Activated CD4-positive, alpha-beta T cell treated with anti-CD3 and anti-CD28 coated beads, Interleukin-2, amount 50 U/mL, for 16 hours (primary cell): ENCODE measurements at regions not wholly inside any gene's neighbourhood (a gene's known extent, or its start where the extent isn't known, plus 50 kb on each side); places are given as distances from the start of the nearest gene placed in this dataset.
"Not testable (repeated sequence)": the region's sequence is repeated elsewhere in the genome, so short reads cannot be mapped to it uniquely, and the experiment has no call there.

ENCODE experiments used
- DNase-seq: peaks from one replicate; pipeline ENCODE4 v3.0.0-alpha.2; 2020

DNA sequence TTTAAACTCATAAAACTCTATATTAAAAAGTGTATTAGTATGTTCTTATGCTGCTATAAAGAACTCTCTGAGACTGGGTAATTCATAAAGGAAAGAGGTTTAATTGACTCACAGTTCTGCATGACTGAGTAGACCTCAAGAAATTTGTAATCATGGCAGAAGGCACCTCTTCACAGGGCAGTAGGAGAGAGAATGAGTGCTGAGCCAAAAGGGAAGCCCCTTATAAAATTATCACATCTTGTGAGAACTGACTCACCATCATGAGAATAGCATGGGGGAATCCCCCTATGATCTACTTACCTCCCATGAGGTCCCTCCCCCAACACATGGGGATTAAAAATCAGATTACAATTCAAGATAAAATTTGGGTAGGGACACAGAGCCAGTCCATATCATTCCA is 463.2 kb downstream of the KLHL13 start:
- no peak for DNase-seq

DNA sequence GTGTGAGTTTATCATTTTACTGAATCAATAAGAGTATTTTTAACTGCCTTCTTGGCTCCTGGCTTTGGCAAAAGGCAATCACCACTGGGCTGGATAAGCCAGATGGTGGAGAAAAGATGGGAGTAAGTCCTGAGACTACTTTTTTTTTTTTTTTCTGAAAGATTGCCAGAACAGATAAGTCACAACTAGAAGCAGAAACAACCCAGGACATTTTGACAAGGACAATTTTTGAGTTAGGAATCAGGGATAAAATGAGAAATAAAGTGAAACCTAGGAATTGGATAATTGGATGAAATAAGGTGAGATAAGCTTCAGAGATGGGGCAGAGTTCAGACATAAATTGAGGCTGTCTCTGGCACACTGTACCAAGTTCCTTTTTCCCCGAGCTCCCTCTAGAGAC is 471.0 kb downstream of the KLHL13 start:
- no peak for DNase-seq

DNA sequence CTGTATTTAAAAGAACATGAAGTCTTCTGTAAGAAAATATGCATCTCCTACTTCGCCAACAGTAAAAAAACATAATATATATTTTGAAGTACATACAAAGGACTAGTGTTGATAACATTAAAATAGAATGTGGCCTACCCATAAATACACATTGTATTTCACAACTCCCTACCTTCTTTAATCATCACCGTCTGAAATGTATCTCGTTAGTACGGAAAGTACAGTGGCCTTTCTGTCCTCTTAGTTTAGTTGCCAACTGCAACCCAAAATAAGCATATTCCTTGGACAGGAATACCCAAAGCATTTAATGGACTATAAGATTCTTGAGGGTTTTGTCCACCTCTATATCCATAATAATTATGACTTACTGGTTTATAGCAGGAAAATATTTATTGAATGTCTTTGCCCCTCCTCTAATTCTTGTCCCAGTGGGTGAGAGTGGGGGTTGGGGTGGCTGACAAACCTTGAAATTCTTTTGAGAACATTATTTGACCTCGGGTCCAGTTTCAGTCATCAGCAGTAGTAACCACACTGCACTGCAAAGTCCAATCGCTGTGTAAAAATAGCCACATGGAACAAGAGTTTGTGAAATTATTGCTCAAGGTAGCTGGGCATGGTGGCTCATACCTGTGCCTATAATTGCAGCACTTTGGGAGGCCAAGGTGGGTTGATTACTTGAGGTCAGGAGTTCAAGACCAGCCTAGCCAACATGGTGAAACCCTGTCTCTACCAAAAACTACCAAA is 474.5 kb downstream of the KLHL13 start:
- DNase-seq, result no peak

DNA sequence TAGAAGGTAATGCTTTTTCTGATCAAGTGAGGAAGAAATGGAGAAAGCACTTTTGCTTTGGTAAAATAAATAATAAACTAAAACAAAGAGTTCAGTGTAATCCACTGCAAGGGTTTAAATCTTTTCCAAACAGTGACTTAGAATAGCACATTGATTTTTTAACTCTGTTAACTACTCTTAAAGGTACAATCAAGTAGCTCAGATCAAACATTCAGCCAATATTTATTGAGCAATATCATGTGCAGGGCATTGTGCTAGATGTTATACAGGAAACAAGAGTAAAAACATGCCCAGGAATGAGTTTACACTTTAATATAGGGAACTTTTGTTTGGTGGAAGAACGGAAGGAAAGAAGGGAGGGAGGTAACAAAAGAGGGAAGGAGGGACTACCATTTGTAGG is 479.8 kb downstream of the KLHL13 start:
- DNase-seq, result no peak

DNA sequence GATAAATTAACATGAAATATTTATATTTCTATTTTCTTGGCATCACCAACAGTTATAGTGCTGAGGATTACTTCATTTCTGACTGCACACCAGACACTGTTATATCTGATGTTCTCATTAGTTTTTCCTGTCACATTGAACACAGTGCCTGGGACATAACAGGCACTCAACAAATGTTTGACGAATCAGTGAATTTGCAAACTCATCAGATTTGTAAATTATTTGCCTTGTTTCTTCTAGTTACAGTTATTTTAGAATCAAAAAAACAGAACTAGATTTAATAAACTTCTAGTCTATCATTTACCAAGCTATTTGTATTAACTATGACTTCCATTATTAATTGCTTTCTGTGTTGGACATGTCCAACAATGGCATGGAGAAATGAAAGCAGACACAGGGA is 483.3 kb downstream of the KLHL13 start:
- DNase-seq, result no peak

DNA sequence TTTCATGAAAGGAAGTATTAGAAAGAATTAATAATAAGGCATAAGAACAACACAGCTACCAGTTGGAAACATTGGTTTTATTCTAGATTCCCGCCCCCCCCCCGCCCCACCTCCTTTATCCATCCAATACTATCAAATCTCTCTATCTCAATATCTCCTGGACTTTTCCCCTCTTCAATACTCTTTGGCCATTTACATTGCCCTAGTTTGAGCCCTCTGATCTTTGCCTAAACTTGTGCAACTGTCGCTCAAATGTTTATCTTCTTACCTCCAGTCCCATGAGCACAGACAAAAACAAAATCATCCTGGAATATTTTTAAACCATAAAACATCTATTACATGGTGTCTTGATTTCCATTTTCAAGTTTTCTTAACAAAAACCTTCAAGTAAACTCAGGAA is 488.2 kb downstream of the KLHL13 start:
- no peak for DNase-seq

DNA sequence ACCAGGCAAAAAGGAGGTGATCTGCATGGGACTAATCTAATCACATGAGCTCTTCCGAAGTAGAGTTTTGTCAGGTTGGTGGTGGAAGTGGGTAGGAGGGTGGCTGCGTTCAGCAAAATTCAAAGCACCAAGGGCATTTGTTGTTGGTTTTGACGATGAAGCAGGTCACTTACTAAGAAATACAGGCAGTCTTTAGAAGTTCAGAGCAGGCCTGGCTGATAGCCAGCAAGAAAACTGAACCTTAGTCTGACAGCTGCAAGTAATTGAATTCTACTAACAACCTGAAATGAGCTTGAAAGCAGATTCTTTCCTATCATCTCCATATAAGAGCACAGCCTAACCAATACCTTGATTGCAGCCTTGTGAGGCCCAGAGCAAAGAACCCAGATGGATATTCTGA is 505.8 kb downstream of the KLHL13 start:
- no peak for DNase-seq

DNA sequence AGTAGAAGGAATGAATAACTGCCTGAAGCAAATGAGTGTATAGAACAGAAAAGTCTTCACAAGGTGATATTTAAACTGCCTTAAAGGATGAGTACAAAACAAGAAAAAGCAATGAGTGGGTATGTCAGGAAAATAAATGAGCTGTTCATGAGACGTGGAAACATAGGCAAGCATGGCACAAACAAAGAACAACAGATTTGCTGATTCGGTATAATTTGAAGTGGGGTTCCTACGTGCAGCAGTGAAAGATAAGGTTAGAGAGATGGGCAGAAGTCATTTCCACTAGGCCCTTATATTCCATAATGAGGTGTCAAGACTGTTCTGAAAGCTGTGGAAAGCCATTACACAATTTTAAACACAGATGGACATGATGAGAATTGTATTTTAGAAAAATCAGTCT is 506.6 kb downstream of the KLHL13 start:
- no peak for DNase-seq

DNA sequence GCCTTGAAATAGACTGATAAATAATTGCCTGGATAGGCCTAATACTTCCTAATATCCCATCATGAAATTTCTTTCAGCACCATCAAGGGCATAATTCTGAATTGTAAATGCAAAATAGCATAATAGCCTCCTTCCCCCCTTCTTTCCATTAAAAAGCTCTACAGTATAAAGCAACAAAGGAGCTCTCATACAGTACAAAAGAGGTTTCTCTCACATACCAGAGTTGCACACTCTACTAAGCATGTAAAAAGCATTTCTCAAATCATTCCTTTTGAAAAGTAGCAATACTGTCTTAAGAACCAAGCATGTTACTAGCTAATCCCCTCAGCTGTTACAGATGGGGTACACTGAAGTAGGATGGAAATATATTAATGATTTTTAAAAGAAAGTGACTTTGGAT is 509.0 kb downstream of the KLHL13 start:
- DNase-seq, result no peak

DNA sequence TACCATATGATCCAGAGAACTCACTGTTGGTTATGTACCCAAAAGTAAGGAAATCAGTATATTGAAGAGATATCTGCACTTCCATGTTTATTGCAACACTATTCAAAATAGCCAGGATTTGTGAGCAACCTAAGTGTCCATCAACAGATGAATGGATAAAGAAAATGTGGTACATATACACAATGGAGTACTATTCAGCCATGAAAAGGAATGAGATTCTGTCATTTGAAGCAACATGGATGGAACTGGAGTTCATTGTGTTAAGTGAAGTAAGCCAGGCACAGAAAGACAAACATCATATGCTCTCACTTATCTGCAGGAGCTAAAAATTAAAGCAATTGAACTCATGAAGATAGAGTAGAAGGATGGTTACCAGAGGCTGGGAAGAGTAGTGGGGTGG is 510.5 kb downstream of the KLHL13 start:
- not testable (repeated sequence) for DNase-seq

DNA sequence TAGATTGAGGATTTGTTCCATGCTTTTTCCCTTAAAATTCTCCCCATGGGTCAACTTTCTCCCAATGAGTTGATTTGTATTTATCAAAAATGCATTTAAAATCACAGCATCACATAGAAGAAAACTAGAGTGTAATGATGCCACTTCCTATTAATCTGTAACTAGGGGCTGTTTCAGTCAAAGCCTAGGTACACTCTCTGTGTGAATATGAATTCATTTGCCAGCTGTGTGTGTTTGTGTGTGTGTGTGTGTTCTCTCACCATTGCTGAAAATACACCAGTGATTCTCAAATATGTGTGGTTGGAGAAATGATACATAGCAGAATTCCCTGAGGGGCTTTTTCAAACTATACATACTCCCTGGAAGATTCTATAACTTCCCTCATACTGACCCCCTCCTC is 546.5 kb downstream of the KLHL13 start:
- DNase-seq, result no peak

DNA sequence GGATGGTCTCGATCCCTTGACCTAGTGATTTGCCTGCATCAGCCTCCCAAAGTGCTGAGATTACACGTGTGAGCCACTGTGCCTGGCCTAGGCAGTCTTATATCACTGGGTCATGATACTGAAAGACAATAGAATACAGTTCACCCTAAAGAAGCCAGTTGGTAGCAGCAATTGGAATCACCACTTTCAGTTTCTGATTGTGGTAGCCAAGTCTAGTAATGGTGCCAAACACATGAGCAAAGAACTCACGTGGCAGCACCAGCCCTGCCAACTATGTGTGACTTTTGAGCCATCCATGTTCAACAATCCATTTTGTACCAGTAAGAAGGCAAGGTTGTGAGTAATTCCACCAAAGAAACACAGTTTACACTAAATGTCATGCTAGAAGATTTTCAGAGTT is 548.4 kb downstream of the KLHL13 start:
- DNase-seq, result no peak

DNA sequence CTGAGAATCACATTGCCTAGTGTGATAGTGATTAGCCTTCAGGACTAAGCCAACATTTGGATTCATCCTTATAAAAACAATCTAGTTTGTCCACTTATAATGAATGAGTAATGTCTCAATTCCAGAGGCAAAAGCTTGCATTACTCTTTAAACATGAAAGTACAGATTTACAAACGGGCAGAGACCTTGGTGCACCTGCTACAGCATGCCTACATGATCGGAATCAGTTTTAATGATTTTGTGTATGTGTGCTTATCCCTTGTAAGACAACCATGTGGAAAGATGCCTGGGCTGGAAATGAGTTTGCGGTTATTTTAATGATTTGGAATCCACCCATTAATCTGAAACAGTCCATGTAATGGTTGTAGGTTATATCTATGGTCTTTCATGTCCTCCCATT is 572.7 kb downstream of the KLHL13 start:
- no peak for DNase-seq

DNA sequence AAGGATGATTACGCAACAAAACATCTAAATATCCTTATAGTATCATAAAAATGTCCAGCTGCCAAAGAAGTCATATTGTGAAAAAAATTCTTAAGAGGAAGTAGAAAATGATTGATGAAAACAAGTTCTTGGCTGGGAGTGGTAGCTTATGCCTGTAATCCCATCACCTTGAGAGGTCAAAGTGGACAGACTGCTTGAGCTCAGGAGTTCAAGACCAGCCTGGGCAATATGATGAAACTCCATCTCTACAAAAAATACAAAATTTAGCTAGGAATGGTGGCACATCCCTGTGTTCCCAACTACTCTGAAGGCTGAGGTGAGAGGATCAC is 577.6 kb downstream of the KLHL13 start:
- no peak for DNase-seq

DNA sequence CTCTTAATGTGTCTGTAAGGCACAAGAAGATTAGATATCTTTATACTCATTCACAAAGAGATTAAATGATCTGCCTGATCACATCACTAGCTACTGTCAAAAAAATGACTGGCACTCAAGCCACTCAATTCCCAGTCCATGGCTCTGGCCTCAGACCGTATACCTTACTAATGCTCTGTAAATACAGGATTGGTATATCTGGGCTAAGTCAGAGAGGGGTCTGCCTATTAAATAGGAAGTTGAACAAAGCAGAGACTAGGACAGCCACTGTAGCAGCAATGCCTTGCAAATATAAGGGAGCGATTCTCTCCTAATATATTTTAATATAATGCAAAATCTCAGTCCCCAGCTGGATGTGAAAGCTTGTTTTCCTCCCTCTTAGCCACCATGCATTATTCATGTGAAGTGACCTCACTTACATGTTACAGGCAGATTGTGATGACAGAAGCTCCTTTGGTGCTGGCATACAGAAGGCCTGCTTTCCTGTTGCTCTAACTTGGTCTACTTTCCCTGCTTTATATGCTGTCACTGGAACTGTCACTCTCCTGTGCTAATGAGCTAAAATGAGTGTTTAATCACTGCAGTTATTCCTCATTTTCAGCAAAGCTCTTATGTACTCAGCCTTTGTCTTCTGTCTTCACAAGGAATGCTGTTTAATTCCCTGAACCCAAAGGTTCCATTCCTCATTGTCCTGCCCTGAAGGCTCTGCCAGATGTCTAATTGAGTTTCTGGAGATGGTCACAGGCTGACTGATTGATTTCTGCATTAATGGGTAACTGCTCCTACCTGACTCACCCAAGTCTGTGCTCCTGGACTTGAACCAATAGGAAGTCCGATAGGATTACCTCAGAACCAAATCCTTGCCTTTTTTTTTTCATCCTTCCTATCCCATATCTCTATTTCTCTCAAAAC is 578.2 kb downstream of the KLHL13 start:
- DNase-seq, result no peak

DNA sequence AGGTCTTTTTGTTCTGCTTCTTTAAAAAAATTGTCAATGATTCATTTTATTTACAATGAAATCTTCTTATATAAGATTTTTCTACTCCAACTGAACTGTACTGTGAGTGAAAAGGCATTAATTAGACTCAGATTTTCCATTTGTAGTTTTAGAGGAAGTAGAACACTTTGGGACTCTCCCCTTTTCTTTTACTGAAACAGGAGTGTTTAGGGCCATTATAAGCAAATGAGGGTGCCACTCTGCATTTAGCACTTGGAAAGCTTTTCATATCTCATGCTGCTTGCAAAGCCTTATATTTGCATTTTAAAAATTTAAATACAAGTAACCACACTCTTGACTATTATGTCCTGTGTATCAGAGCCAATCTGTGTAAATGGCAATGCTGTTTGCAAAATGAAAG is 584.3 kb downstream of the KLHL13 start:
- no peak for DNase-seq

DNA sequence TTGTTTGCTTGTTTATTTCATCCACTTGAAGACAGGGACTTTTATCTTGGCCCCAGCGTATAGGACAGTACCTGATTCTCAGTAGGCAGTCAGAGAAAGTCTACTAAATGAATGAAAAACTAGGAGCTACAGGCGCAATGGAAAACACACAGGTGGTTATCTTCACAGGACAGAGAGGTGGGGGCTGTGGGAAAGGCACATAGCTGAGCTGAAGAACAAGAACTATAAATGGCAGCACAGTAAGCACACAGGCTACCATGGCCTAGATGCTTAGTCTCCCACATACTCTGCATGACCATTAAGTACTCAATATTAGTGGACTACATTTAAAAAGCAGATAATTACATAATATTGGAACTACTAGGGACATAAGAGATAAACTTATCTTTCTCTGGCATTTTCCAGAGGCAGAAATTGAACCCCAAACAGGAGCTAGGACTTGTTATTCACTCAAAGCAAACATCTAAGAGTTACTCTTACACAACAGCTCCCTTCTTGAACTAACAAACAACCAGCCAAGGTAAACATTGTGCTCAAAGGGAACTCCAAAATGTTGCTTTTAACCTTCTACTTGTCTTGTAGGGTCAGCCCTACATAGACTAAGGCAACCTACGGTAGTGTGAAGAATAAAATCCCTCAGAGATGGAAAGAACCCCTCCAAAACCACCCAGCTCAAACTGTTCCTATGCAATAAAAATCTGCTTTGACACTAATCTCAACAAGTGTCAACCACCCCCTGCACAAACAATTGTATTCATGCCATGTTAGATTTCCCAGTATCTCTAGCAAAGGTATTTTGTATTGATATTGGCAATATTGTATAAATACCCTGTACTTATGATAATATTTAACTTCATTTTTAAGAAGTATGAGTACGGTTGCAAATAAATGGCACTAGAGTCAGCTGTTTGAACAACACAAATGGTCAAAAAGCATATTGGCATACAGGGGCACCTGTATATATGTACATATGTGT is 593.6 kb downstream of the KLHL13 start:
- DNase-seq, result no peak

DNA sequence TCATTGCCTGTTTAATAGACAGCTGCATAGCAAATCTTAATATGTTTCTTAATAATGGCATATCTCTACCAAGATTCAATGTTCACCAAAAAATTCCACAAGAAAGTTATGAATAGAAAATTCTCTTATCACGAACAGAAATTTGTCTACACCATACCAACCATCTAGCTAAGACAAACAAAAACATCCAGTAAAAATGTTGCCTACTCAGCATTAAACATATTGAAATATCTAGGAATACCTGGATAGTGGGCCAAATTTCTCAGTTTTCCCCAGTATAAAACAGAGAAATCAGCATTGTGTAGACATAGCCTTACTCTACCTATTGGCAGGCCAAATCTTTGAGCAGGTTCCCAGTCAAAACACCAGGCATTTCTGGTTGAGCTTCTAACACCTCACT is 598.6 kb downstream of the KLHL13 start:
- no peak for DNase-seq

DNA sequence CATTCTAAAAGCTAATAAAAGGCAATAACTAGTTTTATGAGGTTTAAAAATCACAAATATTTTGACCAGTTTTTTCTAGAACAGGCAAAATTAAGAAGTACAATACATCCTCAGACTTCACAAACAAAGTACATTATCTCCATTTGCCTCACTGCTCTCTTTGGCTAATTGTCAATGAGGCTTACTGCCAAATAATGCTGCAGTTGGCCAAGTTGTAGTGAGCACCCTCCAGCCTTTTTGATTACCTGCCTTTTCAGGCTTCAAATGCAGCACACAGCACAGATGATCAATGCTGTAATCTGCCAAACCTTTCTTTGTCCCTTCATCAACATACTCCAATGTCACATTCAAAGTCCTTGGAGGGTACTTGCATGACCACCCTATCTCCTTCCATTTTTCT is 605.2 kb downstream of the KLHL13 start:
- no peak for DNase-seq

DNA sequence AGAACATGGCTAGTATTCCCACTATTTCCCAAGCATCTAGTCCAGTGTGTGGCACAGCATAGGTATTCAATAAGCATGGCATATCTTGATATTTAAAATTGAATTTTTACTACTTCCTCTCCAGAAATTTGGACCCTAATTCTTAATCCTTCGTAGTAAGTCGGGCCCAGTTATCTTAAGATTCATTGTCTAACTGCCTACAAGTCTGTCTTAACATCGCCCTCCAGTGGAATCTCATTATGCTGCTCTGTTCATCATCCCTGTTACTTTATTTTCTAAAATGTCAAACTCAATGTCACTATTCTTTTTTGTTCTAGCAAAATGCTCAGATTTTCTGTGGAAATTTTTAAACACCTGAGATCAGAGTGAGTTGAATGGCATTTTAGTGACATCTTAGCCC is 606.2 kb downstream of the KLHL13 start:
- DNase-seq, result no peak

DNA sequence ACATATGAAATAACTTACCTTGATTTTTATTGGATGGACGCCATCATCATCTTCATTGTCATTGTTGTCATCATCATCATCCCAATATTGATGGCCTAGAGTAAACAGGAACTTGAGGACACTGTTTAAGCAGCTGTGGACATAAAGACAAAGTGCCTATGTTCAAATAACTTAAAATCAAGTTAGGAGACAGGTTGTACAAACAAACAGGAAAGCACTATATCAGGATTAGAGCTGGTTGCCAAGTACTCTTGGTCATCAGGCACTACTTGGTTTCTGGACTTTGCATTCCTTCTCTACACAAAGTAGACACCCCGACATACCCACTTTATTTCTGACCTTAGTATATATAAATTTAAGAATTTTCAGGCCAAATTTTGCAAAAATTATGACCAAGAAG is 608.6 kb downstream of the KLHL13 start:
- DNase-seq, result no peak

DNA sequence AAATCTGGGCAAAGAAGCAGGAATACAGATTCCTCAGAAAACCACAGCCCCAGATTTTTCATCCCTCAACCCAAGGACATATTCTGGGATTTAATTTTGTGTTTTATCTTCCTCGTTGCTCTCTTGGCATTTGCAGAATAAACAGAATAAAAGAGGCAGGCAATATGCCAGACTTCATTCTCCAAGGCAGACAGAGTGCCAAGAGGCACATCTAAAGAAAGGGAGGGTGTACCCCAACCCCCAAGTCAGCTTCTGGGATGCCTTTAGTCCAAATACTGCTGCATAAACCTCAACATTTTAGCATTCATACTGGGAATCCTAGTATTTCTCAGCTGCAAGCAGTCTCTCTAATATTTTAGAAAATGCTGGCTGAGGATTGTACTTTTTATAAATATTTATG is 629.2 kb downstream of the KLHL13 start:
- DNase-seq, result no peak

DNA sequence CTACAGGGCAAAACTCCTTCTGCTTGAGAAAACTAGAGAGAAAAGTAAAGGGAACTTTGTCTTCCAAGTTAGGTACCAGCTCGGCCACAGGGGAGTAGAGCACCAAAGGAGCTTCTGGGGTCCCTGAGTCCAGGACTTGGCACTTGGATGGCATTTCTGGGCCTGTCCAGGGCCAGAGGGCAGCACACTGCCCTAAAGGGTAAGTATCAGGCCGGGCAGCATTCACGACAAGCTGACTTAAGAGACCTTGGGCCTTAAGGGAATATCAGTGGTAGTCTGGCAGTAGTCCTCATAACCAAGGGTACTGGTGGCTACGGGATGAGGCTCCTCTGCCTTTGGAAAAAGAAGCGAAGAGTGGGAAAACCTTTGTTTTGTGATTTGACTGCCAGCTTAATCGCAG is 632.7 kb downstream of the KLHL13 start:
- DNase-seq, result no peak
